ENCODE measurements at regions not wholly inside any gene's neighbourhood (a gene's known extent, or its start where the extent isn't known, plus 50 kb on each side); places are given as distances from the start of the nearest gene placed in this dataset.

GRCh38 chr3:118187221-118187620 is 847.4 kb downstream of the IGSF11 start:
- TF ChIP-seq POLR2A (IDR thresholded peaks at IDR 0.05): no peak
- no peak for TF ChIP-seq CTCF (IDR thresholded peaks at IDR 0.05)

All from lower leg skin (tissue), 3 donors.